Neural cell (in vitro differentiated cells): ENCODE measurements at regions not wholly inside any gene's neighbourhood (a gene's known extent, or its start where the extent isn't known, plus 50 kb on each side); places are given as distances from the start of the nearest gene placed in this dataset.

Experiments used
- H2AFZ ChIP-seq: fragments of 200-600, 300-800 bp; sonication (generic), shearing (Covaris generic); 2 replicates; pipeline ENCODE4 v1.6.0; 2014; ENCODE audit warnings: low read depth, mild to moderate bottlenecking, antibody characterized with exemption, low read length, moderate library complexity
- H3F3A ChIP-seq: fragments of 200-600 bp; shearing (Covaris generic); 2 replicates; pipeline ENCODE4 v1.6.1; 2016; ENCODE audit warnings: mild to moderate bottlenecking, moderate library complexity, mixed read lengths, antibody characterized with exemption, low read length; ENCODE audit not compliant: insufficient read depth, poor library complexity, severe bottlenecking
- H3K27ac ChIP-seq: fragments of 200-600, 300-800 bp; sonication (generic), shearing (Covaris generic); 2 replicates; pipeline ENCODE4 v1.5.1; 2014; ENCODE audit warnings: mild to moderate bottlenecking, low read length, moderate library complexity
- H3K27me3 ChIP-seq: fragments of 300-800, 200-600 bp; sonication (generic), shearing (Covaris generic); 2 replicates; pipeline ENCODE4 v1.6.0; 2014; ENCODE audit warnings: mild to moderate bottlenecking, low read depth, low read length, moderate library complexity; ENCODE audit not compliant: insufficient read depth
- H3K36me3 ChIP-seq: fragments of 300-800, 200-600 bp; sonication (generic), shearing (Covaris generic); 2 replicates; pipeline ENCODE4 v1.5.1; 2014; ENCODE audit warnings: mild to moderate bottlenecking, antibody characterized with exemption, low read length, moderate library complexity; ENCODE audit not compliant: insufficient read depth
- H3K4me2 ChIP-seq: fragments of 300-800, 200-600 bp; sonication (generic), shearing (Covaris generic); 2 replicates; pipeline ENCODE4 v1.6.0; 2014; ENCODE audit warnings: mild to moderate bottlenecking, low read length
- H3K4me3 ChIP-seq: fragments of 300-800, 200-600 bp; sonication (generic), shearing (Covaris generic); 2 replicates; pipeline ENCODE4 v1.5.1; 2014; ENCODE audit warnings: mild to moderate bottlenecking, low read length, moderate library complexity
- H3K79me2 ChIP-seq: fragments of 200-600 bp; shearing (Covaris generic); replicated peaks from 2 replicates; pipeline ENCODE4 v1.6.0; 2014; ENCODE audit warnings: mild to moderate bottlenecking, low read length, moderate library complexity; ENCODE audit not compliant: insufficient read depth
- H3K9ac ChIP-seq: fragments of 300-800, 200-600 bp; sonication (generic), shearing (Covaris generic); 2 replicates; pipeline ENCODE4 v1.6.1; 2016; ENCODE audit warnings: mild to moderate bottlenecking, low read length, mixed read lengths
- H3K9me2 ChIP-seq: fragments of 200-600 bp; shearing (Covaris generic); 2 replicates; pipeline ENCODE4 v1.6.1; 2016; ENCODE audit warnings: mild to moderate bottlenecking, low read length, mixed read lengths; ENCODE audit not compliant: insufficient read depth
- H3K9me3 ChIP-seq: fragments of 200-600, 300-800 bp; sonication (generic), shearing (Covaris generic); 2 replicates; pipeline ENCODE4 v1.6.1; 2016; ENCODE audit warnings: mild to moderate bottlenecking, mixed run types, low read length, moderate library complexity, mixed read lengths
- H4K20me1 ChIP-seq: fragments of 200-600 bp; shearing (Covaris generic); 2 replicates; pipeline ENCODE4 v1.6.1; 2016; ENCODE audit warnings: mild to moderate bottlenecking, mixed run types; ENCODE audit not compliant: insufficient read depth
- EP300 ChIP-seq: fragments of 450-650 bp; conservative IDR thresholded peaks from 2 replicates; pipeline ENCODE4 v1.6.1; 2014; ENCODE audit warnings: antibody characterized with exemption, mild to moderate bottlenecking, moderate library complexity; ENCODE audit not compliant: poor library complexity, severe bottlenecking
- EZH2 ChIP-seq: fragments of 200-600, 300-800 bp; shearing (Covaris generic), sonication (generic); IDR thresholded peaks from 2 replicates; pipeline ENCODE4 v1.6.1; 2014; ENCODE audit warnings: antibody characterized with exemption, low read length, borderline replicate concordance, mild to moderate bottlenecking; ENCODE audit not compliant: insufficient read depth, poor library complexity, severe bottlenecking
- MXI1 ChIP-seq: fragments of 450-650 bp; conservative IDR thresholded peaks from 2 replicates; pipeline ENCODE4 v1.6.1; 2014; ENCODE audit warnings: antibody characterized with exemption, mild to moderate bottlenecking; ENCODE audit not compliant: poor library complexity, severe bottlenecking
- POLR2AphosphoS5 ChIP-seq: IDR thresholded peaks from 2 replicates; pipeline ENCODE4 v1.6.1; 2012
- RAD21 ChIP-seq: fragments of 450-650 bp; conservative IDR thresholded peaks from 2 replicates; pipeline ENCODE4 v1.6.1; 2014; ENCODE audit warnings: antibody characterized with exemption, mild to moderate bottlenecking, moderate library complexity
- SMC3 ChIP-seq: fragments of 450-650 bp; conservative IDR thresholded peaks from 2 replicates; pipeline ENCODE4 v1.6.1; 2014; ENCODE audit warnings: antibody characterized with exemption, mild to moderate bottlenecking, moderate library complexity; ENCODE audit not compliant: poor library complexity
- TAF1 ChIP-seq: IDR thresholded peaks from 2 replicates; pipeline ENCODE4 v1.6.1; 2012; ENCODE audit warnings: low read depth
- TF ChIP-seq, protein P1 (sequence below): fragments of 450-650 bp; IDR thresholded peaks from 2 replicates; pipeline ENCODE4 v1.5.1; 2014; ENCODE audit warnings: antibody characterized with exemption, mild to moderate bottlenecking, moderate library complexity; ENCODE audit not compliant: poor library complexity, severe bottlenecking
- TF ChIP-seq, protein P2 (sequence below): IDR thresholded peaks from 2 replicates; pipeline ENCODE4 v1.6.1; 2012; ENCODE audit warnings: borderline replicate concordance

DNA sequence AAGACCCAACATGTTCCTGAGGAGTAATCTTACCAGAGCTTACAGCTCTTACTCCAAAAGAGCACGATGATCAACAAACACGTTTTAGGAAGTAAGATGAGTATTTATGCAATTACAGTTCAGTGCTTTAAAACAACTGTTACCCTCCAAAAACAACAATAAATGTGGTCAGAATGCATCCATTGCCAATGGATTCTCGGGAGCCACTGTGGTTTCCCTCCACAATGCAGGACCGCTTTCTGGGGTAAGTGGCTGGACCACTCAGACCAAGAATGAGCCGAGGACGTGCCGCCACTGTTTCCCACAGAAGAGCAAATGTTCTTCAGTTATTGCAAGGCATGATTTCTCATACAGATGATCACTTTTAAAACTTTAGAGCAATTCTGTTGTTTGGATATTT, 232.3 kb upstream of the MKLN1 start:
- H4K20me1 ChIP-seq: no peaks in the 10 kb centered on the region
- no peak overlapping the region for H3K4me3 ChIP-seq
- H3K9me2 ChIP-seq: no peaks in the 10 kb centered on the region

DNA sequence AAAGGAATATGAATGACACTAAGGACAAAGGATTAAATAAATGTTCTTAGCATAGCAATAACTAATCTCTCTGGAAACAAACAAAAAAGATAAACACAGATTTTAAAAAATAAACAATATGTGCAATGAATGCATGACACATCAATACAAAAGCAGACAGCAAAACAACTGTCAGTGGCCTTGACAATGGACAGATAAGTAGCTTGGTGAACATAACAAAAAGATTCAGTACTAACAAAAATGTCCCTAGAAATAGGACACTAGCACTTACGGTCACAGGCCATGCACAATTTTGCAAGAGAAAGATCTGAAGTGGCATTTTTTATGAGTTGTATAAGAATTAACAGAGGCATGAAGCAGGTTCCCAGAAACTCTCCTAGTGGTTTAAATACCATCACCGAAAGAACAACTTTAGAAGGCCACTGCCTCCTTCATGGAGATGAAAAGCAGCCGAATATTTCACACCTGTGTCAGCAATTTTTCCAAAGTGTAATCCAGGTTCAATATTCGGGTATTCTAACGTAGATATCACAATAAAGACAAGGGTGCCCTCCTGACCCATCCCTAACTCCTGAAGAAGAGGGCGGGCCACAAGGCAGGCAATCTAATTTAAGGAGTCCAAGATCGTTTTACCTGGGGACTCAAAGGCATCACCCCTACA, 231.3 kb upstream of the MKLN1 start:
- H3K4me2 ChIP-seq: no peak overlapping the region
- no peaks in the 10 kb centered on the region for H3K9me2 ChIP-seq
- no peaks in the 10 kb centered on the region for H3K9me3 ChIP-seq
- no peak overlapping the region for H3K4me3 ChIP-seq
- H3K79me2 ChIP-seq: no peaks in the 10 kb centered on the region
- H4K20me1 ChIP-seq: no peaks in the 10 kb centered on the region
- H3K9ac ChIP-seq: no peak overlapping the region
- H3K36me3 ChIP-seq: no peaks in the 10 kb centered on the region
- TF ChIP-seq, protein P1, sequence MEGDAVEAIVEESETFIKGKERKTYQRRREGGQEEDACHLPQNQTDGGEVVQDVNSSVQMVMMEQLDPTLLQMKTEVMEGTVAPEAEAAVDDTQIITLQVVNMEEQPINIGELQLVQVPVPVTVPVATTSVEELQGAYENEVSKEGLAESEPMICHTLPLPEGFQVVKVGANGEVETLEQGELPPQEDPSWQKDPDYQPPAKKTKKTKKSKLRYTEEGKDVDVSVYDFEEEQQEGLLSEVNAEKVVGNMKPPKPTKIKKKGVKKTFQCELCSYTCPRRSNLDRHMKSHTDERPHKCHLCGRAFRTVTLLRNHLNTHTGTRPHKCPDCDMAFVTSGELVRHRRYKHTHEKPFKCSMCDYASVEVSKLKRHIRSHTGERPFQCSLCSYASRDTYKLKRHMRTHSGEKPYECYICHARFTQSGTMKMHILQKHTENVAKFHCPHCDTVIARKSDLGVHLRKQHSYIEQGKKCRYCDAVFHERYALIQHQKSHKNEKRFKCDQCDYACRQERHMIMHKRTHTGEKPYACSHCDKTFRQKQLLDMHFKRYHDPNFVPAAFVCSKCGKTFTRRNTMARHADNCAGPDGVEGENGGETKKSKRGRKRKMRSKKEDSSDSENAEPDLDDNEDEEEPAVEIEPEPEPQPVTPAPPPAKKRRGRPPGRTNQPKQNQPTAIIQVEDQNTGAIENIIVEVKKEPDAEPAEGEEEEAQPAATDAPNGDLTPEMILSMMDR: no peak
- TF ChIP-seq SMC3: no peak
- TF ChIP-seq, protein P2, sequence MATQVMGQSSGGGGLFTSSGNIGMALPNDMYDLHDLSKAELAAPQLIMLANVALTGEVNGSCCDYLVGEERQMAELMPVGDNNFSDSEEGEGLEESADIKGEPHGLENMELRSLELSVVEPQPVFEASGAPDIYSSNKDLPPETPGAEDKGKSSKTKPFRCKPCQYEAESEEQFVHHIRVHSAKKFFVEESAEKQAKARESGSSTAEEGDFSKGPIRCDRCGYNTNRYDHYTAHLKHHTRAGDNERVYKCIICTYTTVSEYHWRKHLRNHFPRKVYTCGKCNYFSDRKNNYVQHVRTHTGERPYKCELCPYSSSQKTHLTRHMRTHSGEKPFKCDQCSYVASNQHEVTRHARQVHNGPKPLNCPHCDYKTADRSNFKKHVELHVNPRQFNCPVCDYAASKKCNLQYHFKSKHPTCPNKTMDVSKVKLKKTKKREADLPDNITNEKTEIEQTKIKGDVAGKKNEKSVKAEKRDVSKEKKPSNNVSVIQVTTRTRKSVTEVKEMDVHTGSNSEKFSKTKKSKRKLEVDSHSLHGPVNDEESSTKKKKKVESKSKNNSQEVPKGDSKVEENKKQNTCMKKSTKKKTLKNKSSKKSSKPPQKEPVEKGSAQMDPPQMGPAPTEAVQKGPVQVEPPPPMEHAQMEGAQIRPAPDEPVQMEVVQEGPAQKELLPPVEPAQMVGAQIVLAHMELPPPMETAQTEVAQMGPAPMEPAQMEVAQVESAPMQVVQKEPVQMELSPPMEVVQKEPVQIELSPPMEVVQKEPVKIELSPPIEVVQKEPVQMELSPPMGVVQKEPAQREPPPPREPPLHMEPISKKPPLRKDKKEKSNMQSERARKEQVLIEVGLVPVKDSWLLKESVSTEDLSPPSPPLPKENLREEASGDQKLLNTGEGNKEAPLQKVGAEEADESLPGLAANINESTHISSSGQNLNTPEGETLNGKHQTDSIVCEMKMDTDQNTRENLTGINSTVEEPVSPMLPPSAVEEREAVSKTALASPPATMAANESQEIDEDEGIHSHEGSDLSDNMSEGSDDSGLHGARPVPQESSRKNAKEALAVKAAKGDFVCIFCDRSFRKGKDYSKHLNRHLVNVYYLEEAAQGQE: no peak
- TF ChIP-seq TAF1: no peak
- TF ChIP-seq RAD21: no peak
- TF ChIP-seq MXI1: no peak
- TF ChIP-seq EZH2: no peak
- TF ChIP-seq POLR2AphosphoS5: no peak
- no peak for TF ChIP-seq EP300
- no peak overlapping the region for H3K27ac ChIP-seq
- H3K27me3 ChIP-seq: no peaks in the 10 kb centered on the region
- H2AFZ ChIP-seq: no peak overlapping the region
- no peaks in the 10 kb centered on the region for H3F3A ChIP-seq

More for the DNA sequence above, 232.3 kb upstream of the MKLN1 start:
- Histone ChIP-seq H3K9ac (no peak overlapping the region), H3K27ac (no peak overlapping the region), H3F3A (no peaks in the 10 kb centered on the region), H3K4me2 (no peak overlapping the region), H3K36me3 (no peaks in the 10 kb centered on the region), H3K79me2 (no peaks in the 10 kb centered on the region), H3K9me3 (no peaks in the 10 kb centered on the region), H3K27me3 (no peaks in the 10 kb centered on the region), H2AFZ (no peak overlapping the region)
- no peak for TF ChIP-seq TAF1
- TF ChIP-seq EZH2: no peak
- TF ChIP-seq, protein P2: no peak
- TF ChIP-seq MXI1: no peak
- no peak for TF ChIP-seq POLR2AphosphoS5
- TF ChIP-seq, protein P1: no peak
